ENCODE measurements at regions not wholly inside any gene's neighbourhood (a gene's known extent, or its start where the extent isn't known, plus 50 kb on each side); places are given as distances from the start of the nearest gene placed in this dataset.

DNA sequence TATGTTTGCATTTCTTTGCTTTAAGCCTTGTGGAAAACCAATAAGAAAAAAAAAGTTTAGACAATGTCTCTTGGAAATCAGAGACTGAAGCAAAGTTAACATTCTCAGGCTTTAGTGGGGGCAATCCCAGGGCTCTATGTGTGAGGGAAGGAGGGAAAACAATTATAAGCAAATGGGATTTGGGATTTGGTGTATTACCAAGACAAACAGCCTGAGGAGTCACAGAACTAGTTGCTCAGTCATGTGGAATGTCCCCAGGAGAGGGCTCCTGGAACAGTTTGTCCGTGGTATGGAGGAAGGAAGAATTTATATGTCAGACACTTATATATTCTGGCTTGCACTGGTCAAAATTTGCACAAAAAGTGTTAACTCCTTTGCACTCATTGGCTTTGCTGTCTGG, 562.9 kb upstream of the TPK1 start:
- H3K4me1 ChIP-seq: no peaks in the 10 kb centered on the region
- intact Hi-C loops (cut with DNase I): no loop called here
- no peak overlapping the region for H3K4me3 ChIP-seq
- no peak overlapping the region for H3K27ac ChIP-seq
- TF ChIP-seq POLR2A (IDR thresholded peaks at IDR 0.05) (no peak), CTCF (IDR thresholded peaks at IDR 0.05) (no peak), POLR2AphosphoS5 (IDR thresholded peaks at IDR 0.05; ENCODE audit: insufficient read depth in 1 of 2, low read depth in 1 of 2) (no peak)
- no peak for DNase-seq (ENCODE audit: extremely low spot score in 2 of 2)
- H3K36me3 ChIP-seq: no peaks in the 10 kb centered on the region
- H3K27me3 ChIP-seq: no peaks in the 10 kb centered on the region
- H3K9me3 ChIP-seq: no peaks in the 10 kb centered on the region

DNA sequence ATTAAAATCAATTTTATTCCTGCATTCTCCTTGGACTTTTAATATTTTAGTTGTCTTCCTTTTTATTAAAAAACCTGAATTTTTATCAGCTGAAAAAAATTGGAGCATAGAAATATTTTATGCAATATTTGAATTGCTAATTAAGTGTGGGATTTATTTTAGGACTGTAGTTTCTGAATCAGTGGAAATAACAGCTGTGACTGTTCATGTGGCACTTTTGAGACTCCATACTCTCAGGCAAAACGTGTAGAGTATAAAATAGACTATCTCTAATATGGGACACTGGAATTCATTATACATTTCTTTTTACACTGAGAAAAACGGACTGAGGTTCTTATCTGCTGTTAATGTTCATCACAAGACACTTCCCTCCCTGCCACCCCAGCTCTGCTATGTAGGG, 558.3 kb upstream of the TPK1 start:
- no peak for DNase-seq (ENCODE audit: extremely low spot score in 2 of 2)
- TF ChIP-seq POLR2AphosphoS5 (IDR thresholded peaks at IDR 0.05; ENCODE audit: insufficient read depth in 1 of 2, low read depth in 1 of 2): no peak
- no peak for TF ChIP-seq POLR2A (IDR thresholded peaks at IDR 0.05)
- TF ChIP-seq CTCF (IDR thresholded peaks at IDR 0.05): no peak
- no peaks in the 10 kb centered on the region for H3K27me3 ChIP-seq
- no peaks in the 10 kb centered on the region for H3K36me3 ChIP-seq
- no peaks in the 10 kb centered on the region for H3K4me1 ChIP-seq
- intact Hi-C loops (cut with DNase I): no loop called here
- H3K4me3 ChIP-seq: no peak overlapping the region
- no peak overlapping the region for H3K27ac ChIP-seq
- no peaks in the 10 kb centered on the region for H3K9me3 ChIP-seq

GRCh38 chr7:145382762-145383161, 546.9 kb upstream of the TPK1 start:
- intact Hi-C loops (cut with DNase I): no loop called here
- Histone ChIP-seq H3K27me3 (no peaks in the 10 kb centered on the region), H3K4me3 (no peak overlapping the region), H3K9me3 (no peaks in the 10 kb centered on the region), H3K4me1 (no peaks in the 10 kb centered on the region), H3K27ac (no peak overlapping the region), H3K36me3 (no peaks in the 10 kb centered on the region)
- TF ChIP-seq CTCF (IDR thresholded peaks at IDR 0.05): no peak
- no peak for TF ChIP-seq POLR2AphosphoS5 (IDR thresholded peaks at IDR 0.05; ENCODE audit: insufficient read depth in 1 of 2, low read depth in 1 of 2)
- no peak for TF ChIP-seq POLR2A (IDR thresholded peaks at IDR 0.05)
- no peak for DNase-seq (ENCODE audit: extremely low spot score in 2 of 2)

- H3K27me3 ChIP-seq: no peaks in the 10 kb centered on the region
- H3K4me1 ChIP-seq: no peaks in the 10 kb centered on the region
- no peaks in the 10 kb centered on the region for H3K9me3 ChIP-seq
- no peak overlapping the region for H3K27ac ChIP-seq
- no peaks in the 10 kb centered on the region for H3K36me3 ChIP-seq
- TF ChIP-seq POLR2AphosphoS5 (IDR thresholded peaks at IDR 0.05; ENCODE audit: insufficient read depth in 1 of 2, low read depth in 1 of 2) (no peak), POLR2A (IDR thresholded peaks at IDR 0.05) (no peak), CTCF (IDR thresholded peaks at IDR 0.05) (no peak)
- DNase-seq (ENCODE audit: extremely low spot score in 2 of 2): no peak
- intact Hi-C loops (cut with DNase I): no loop called here
- H3K4me3 ChIP-seq: no peak overlapping the region
These were observed 542.3 kb upstream of the TPK1 start for GRCh38 chr7:145378197-145378596.

GRCh38 chr7:145360511-145361100, 524.8 kb upstream of the TPK1 start:
- intact Hi-C loops (cut with DNase I): no loop called here
- no peak overlapping the region for H3K27ac ChIP-seq
- H3K36me3 ChIP-seq: no peaks in the 10 kb centered on the region
- no peaks in the 10 kb centered on the region for H3K9me3 ChIP-seq
- no peak for DNase-seq (ENCODE audit: extremely low spot score in 2 of 2)
- TF ChIP-seq CTCF (IDR thresholded peaks at IDR 0.05): no peak
- no peak for TF ChIP-seq POLR2AphosphoS5 (IDR thresholded peaks at IDR 0.05; ENCODE audit: insufficient read depth in 1 of 2, low read depth in 1 of 2)
- TF ChIP-seq POLR2A (IDR thresholded peaks at IDR 0.05): no peak
- no peaks in the 10 kb centered on the region for H3K27me3 ChIP-seq
- H3K4me3 ChIP-seq: no peak overlapping the region
- no peaks in the 10 kb centered on the region for H3K4me1 ChIP-seq
